H9 (cell line): ENCODE measurements at regions not wholly inside any gene's neighbourhood (a gene's known extent, or its start where the extent isn't known, plus 50 kb on each side); places are given as distances from the start of the nearest gene placed in this dataset.

Experiments used
- DNase-seq: peaks from one replicate; pipeline ENCODE4 v3.0.0-alpha.2; 2017
- H2AFZ ChIP-seq: one replicate; pipeline ENCODE4 v1.6.1; 2013; ENCODE audit warnings: mild to moderate bottlenecking, low read length, control low read depth, moderate library complexity
- H2AK5ac ChIP-seq: 2 replicates; pipeline ENCODE4 v1.6.1; 2013; ENCODE audit warnings: low read length, control low read depth, mixed read lengths; ENCODE audit not compliant: insufficient read length
- H2BK120ac ChIP-seq: one replicate; pipeline ENCODE4 v1.6.1; 2013; ENCODE audit warnings: low read depth, mild to moderate bottlenecking, low read length, control low read depth, inconsistent platforms; ENCODE audit not compliant: poor library complexity, severe bottlenecking
- H2BK12ac ChIP-seq: 2 replicates; pipeline ENCODE4 v1.6.1; 2013; ENCODE audit warnings: low read length, control low read depth, mixed read lengths, low read depth; ENCODE audit not compliant: insufficient read length
- H2BK15ac ChIP-seq: 2 replicates; pipeline ENCODE4 v1.6.1; 2013; ENCODE audit warnings: low read depth, low read length, control low read depth
- H2BK20ac ChIP-seq: one replicate; pipeline ENCODE4 v1.6.1; 2013; ENCODE audit warnings: low read depth, mild to moderate bottlenecking, low read length, control low read depth, inconsistent platforms; ENCODE audit not compliant: poor library complexity, severe bottlenecking
- H2BK5ac ChIP-seq: 2 replicates; pipeline ENCODE4 v1.6.1; 2013; ENCODE audit warnings: low read length, control low read depth, mixed read lengths; ENCODE audit not compliant: insufficient read length
- H3K14ac ChIP-seq: 2 replicates; pipeline ENCODE4 v1.6.1; 2013; ENCODE audit warnings: low read length, control low read depth; ENCODE audit not compliant: insufficient read depth
- H3K18ac ChIP-seq: 2 replicates; pipeline ENCODE4 v1.6.1; 2013; ENCODE audit warnings: low read depth, mild to moderate bottlenecking, mixed read lengths, low read length, control low read depth; ENCODE audit not compliant: insufficient read length
- H3K23ac ChIP-seq: 2 replicates; pipeline ENCODE4 v1.6.1; 2013; ENCODE audit warnings: low read length, control low read depth, mixed read lengths, low read depth; ENCODE audit not compliant: insufficient read length
- H3K23me2 ChIP-seq: 2 replicates; pipeline ENCODE4 v1.6.1; 2013; ENCODE audit warnings: low read depth, mild to moderate bottlenecking, mixed read lengths, low read length, control low read depth; ENCODE audit not compliant: insufficient read length, poor library complexity, severe bottlenecking
- H3K27ac ChIP-seq: 2 replicates; pipeline ENCODE4 v1.5.1; 2013; ENCODE audit warnings: low read length, control low read depth, mixed read lengths, low read depth; ENCODE audit not compliant: insufficient read length
- H3K27me3 ChIP-seq: 2 replicates; pipeline ENCODE4 v1.6.1; 2013; ENCODE audit warnings: low read length, control low read depth, inconsistent platforms; ENCODE audit not compliant: insufficient read depth
- H3K4ac ChIP-seq: 2 replicates; pipeline ENCODE4 v1.6.1; 2013; ENCODE audit warnings: low read depth, mild to moderate bottlenecking, control low read depth, inconsistent platforms, low read length, moderate library complexity
- H3K4me1 ChIP-seq: 2 replicates; pipeline ENCODE4 v1.6.1; 2013; ENCODE audit warnings: low read length, control low read depth, inconsistent platforms; ENCODE audit not compliant: insufficient read depth
- H3K4me2 ChIP-seq: 2 replicates; pipeline ENCODE4 v1.6.1; 2013; ENCODE audit warnings: low read length, control low read depth, mixed read lengths; ENCODE audit not compliant: insufficient read length, insufficient read depth
- H3K56ac ChIP-seq: 2 replicates; pipeline ENCODE4 v1.6.1; 2013; ENCODE audit warnings: low read depth, mild to moderate bottlenecking, mixed read lengths, low read length, control low read depth; ENCODE audit not compliant: insufficient read length
- H3K79me1 ChIP-seq: 2 replicates; pipeline ENCODE4 v1.6.1; 2013; ENCODE audit warnings: low read depth, mild to moderate bottlenecking, moderate library complexity, low read length, control low read depth, inconsistent platforms; ENCODE audit not compliant: insufficient read depth, poor library complexity, severe bottlenecking
- H3K79me2 ChIP-seq: 2 replicates; pipeline ENCODE4 v1.6.1; 2013; ENCODE audit warnings: low read length, control low read depth, inconsistent platforms; ENCODE audit not compliant: insufficient read depth
- H3K9ac ChIP-seq: 2 replicates; pipeline ENCODE4 v1.6.1; 2013; ENCODE audit warnings: low read length, control low read depth, mixed read lengths; ENCODE audit not compliant: insufficient read length; ENCODE audit errors: extremely low read depth
- H3K9me3 ChIP-seq: one replicate; pipeline ENCODE4 v1.6.1; 2013; ENCODE audit warnings: low read depth, low read length, inconsistent platforms; ENCODE audit not compliant: control insufficient read depth
- H3T11ph ChIP-seq: one replicate; pipeline ENCODE4 v1.6.1; 2013; ENCODE audit warnings: mild to moderate bottlenecking, low read length, control low read depth, inconsistent platforms
- H4K20me1 ChIP-seq: one replicate; pipeline ENCODE4 v1.6.1; 2013; ENCODE audit not compliant: control insufficient read depth, insufficient read length, insufficient read depth
- H4K5ac ChIP-seq: 2 replicates; pipeline ENCODE4 v1.6.1; 2013; ENCODE audit warnings: low read depth, mild to moderate bottlenecking, mixed read lengths, low read length, control low read depth; ENCODE audit not compliant: insufficient read length
- H4K8ac ChIP-seq: replicated peaks from 2 replicates; pipeline ENCODE4 v1.6.1; 2013; ENCODE audit warnings: low read length, control low read depth, mixed read lengths, low read depth; ENCODE audit not compliant: insufficient read length
- H4K91ac ChIP-seq: 2 replicates; pipeline ENCODE4 v1.6.1; 2013; ENCODE audit warnings: low read depth, mild to moderate bottlenecking, moderate library complexity, mixed read lengths, low read length, control low read depth; ENCODE audit not compliant: insufficient read length
- H3K27ac Mint-ChIP-seq, 3 experiments: 2 replicates in 2 of 3; 3 replicates in 1 of 3; pipeline ENCODE4 v1.8.0; 2020 to 2021; ENCODE audit warnings: mixed read lengths in 3 of 3, mild to moderate bottlenecking in 1 of 3, moderate library complexity in 1 of 3
- H3K27me3 Mint-ChIP-seq: 2 replicates; pipeline ENCODE4 v1.8.0; 2021; ENCODE audit warnings: low read depth, mild to moderate bottlenecking, moderate library complexity, mixed read lengths
- H3K36me3 Mint-ChIP-seq, 3 experiments: 2 replicates in 2 of 3; 3 replicates in 1 of 3; pipeline ENCODE4 v1.8.0; 2020 to 2021; ENCODE audit warnings: low read depth in 3 of 3, mixed read lengths in 3 of 3; ENCODE audit not compliant: insufficient read depth in 1 of 3
- H3K4me1 Mint-ChIP-seq, 2 experiments: 2 replicates each; pipeline ENCODE4 v1.8.0; 2020; ENCODE audit warnings: mixed read lengths in 2 of 2
- H3K4me3 Mint-ChIP-seq, 2 experiments: 2 replicates in 1 of 2; 3 replicates in 1 of 2; pipeline ENCODE4 v1.8.0; 2020 to 2021; ENCODE audit warnings: mild to moderate bottlenecking in 2 of 2, mixed read lengths in 2 of 2, moderate library complexity in 1 of 2
- H3K9me3 Mint-ChIP-seq, 2 experiments: 2 replicates in 1 of 2; 3 replicates in 1 of 2; pipeline ENCODE4 v1.8.0; 2020; ENCODE audit warnings: mild to moderate bottlenecking in 2 of 2, mixed read lengths in 2 of 2, moderate library complexity in 1 of 2
- WGBS: extraction: QIAGEN DNeasy Blood & Tissue Kit; methylation state at CpG from one replicate; pipeline ENCODE4 v1.1.7; 2013; ENCODE audit warnings: missing lambda C conversion rate, low lambda C conversion rate, mixed read lengths; ENCODE audit not compliant: insufficient read length; ENCODE audit errors: extremely low coverage; 5-methylcytosine and 5-hydroxymethylcytosine counted together
- TF ChIP-seq, protein P1 (sequence below): fragments of 200-600 bp; sonication (generic); conservative IDR thresholded peaks from 3 replicates; pipeline ENCODE4 v1.8.0; 2021; ENCODE audit warnings: antibody characterized with exemption, mild to moderate bottlenecking

DNA sequence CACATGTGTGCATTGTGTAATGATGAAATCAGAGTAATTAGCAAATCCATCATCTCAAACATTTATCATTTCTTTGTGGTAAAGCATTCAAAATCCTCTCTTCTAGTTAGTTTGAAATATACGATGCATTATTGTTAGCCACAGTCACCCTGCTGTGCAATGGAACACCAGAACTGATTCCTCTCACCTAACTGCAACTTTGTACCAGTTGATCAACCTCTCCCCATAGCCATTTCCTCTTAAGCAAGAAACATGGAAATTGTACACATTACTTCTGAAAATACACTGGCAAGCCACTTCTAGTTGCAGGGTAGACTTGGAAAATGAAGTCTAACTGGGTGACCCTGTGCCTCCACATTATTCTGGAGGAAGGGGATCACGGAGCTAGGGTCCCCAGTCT is 58.1 kb upstream of the ESR1 start:
- H3K27ac ChIP-seq, result no peak overlapping the region
- Mint-ChIP-seq H3K4me3 (no peak overlapping the region), H3K27me3 (no peaks in the 10 kb centered on the region), H3K36me3 (no peaks in the 10 kb centered on the region), H3K9me3 (no peaks in the 10 kb centered on the region; a peak in 1 of 5 replicates), H3K4me1 (no peaks in the 10 kb centered on the region), H3K27ac (no peak overlapping the region)
- H3K4me2 ChIP-seq, result no peak overlapping the region
- H2BK20ac ChIP-seq, result no peak overlapping the region
- no peak overlapping the region for H4K91ac ChIP-seq
- H3K4ac ChIP-seq, result no peak overlapping the region
- H4K5ac ChIP-seq, result no peak overlapping the region
- H3K23me2 ChIP-seq, result no peaks in the 10 kb centered on the region
- H3T11ph ChIP-seq, result no peak overlapping the region
- H2BK5ac ChIP-seq, result no peak overlapping the region
- H3K79me2 ChIP-seq, result no peaks in the 10 kb centered on the region
- H2BK120ac ChIP-seq, result no peak overlapping the region
- no peak overlapping the region for H2AFZ ChIP-seq
- no peak overlapping the region for H3K9ac ChIP-seq
- H3K23ac ChIP-seq, result no peak overlapping the region
- H4K8ac ChIP-seq, result no peak overlapping the region
- H3K56ac ChIP-seq, result no peak overlapping the region
- H3K9me3 ChIP-seq, result no peaks in the 10 kb centered on the region
- DNase-seq, result no peak
- H2BK15ac ChIP-seq, result no peak overlapping the region
- H3K4me1 ChIP-seq, result no peaks in the 10 kb centered on the region
- H3K14ac ChIP-seq, result no peak overlapping the region
- no peak overlapping the region for H2AK5ac ChIP-seq
- no CpG with 5 or more reads among the region's 2 CpGs for WGBS
- no peak overlapping the region for H2BK12ac ChIP-seq
- no peak overlapping the region for H3K18ac ChIP-seq
- TF ChIP-seq, protein P1, sequence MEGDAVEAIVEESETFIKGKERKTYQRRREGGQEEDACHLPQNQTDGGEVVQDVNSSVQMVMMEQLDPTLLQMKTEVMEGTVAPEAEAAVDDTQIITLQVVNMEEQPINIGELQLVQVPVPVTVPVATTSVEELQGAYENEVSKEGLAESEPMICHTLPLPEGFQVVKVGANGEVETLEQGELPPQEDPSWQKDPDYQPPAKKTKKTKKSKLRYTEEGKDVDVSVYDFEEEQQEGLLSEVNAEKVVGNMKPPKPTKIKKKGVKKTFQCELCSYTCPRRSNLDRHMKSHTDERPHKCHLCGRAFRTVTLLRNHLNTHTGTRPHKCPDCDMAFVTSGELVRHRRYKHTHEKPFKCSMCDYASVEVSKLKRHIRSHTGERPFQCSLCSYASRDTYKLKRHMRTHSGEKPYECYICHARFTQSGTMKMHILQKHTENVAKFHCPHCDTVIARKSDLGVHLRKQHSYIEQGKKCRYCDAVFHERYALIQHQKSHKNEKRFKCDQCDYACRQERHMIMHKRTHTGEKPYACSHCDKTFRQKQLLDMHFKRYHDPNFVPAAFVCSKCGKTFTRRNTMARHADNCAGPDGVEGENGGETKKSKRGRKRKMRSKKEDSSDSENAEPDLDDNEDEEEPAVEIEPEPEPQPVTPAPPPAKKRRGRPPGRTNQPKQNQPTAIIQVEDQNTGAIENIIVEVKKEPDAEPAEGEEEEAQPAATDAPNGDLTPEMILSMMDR, result no peak
- H4K20me1 ChIP-seq, result no peaks in the 10 kb centered on the region
- no peaks in the 10 kb centered on the region for H3K27me3 ChIP-seq
- no peaks in the 10 kb centered on the region for H3K79me1 ChIP-seq
